HG03558 (cell line): ENCODE measurements at regions not wholly inside any gene's neighbourhood (a gene's known extent, or its start where the extent isn't known, plus 50 kb on each side); places are given as distances from the start of the nearest gene placed in this dataset.

ENCODE experiments used
- ATAC-seq: cut with Tn5 transposase; IDR thresholded peaks from one replicate; pipeline ENCODE4 v1.9.1; 2021; ENCODE audit warnings: moderate number of reproducible peaks; ENCODE audit not compliant: unreplicated experiment; ENCODE audit errors: extremely low read depth

DNA sequence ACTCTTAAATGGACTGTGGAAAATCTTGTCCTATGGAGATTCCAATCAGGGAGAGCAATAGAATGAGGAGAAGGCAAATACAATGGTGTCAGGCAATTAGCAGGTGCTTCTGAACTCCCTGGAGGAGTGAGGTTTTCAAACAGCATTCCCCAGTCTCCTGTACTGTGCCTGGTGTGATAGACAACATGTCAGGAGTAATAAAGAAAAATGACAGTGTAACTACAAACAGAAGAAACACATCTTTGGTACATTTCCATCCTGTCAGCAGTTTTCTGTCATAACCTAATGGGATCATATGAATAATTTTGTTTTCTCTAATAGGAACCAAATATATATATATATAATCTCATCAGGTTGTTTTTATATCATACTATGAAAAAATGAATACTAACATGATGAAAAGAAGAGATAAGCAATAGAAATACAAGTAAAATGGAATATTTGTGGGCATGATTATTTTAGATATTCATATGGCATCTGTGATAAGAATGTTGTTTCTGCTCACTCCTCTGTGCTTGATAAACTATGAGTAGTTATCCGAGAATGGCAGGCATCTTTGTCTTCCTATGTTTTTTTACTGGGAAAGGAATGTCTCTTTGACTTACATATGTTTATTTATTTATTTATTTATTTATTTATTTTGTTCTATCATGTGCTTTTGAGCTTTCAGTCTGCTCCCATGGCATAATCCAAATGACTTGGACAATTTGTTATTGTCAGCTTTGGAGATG, 441.7 kb downstream of the TXNL1 start:
- ATAC-seq: no peak

DNA sequence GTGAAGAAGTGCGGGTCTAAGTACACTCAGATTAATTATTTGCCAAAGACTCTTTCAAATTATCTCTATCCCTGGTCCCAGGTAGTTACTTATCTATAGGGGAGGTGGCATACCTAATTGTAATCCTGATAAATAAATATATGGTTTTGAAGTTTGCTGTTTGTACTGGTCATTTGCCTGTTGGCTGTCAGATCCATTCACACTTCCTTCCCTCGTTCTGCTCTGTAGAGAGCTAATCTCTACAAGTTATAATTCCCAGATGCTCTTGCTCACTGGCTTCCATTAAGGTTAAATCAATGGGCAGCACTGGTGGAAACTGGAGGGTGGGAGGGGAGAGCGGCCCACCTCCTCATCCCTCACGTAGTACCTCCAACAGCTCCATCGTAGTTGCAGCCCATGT, 447.1 kb downstream of the TXNL1 start:
- no peak for ATAC-seq

- no peak for ATAC-seq
These were observed 448.8 kb downstream of the TXNL1 start for GRCh38 chr18:56189615-56190014.

DNA sequence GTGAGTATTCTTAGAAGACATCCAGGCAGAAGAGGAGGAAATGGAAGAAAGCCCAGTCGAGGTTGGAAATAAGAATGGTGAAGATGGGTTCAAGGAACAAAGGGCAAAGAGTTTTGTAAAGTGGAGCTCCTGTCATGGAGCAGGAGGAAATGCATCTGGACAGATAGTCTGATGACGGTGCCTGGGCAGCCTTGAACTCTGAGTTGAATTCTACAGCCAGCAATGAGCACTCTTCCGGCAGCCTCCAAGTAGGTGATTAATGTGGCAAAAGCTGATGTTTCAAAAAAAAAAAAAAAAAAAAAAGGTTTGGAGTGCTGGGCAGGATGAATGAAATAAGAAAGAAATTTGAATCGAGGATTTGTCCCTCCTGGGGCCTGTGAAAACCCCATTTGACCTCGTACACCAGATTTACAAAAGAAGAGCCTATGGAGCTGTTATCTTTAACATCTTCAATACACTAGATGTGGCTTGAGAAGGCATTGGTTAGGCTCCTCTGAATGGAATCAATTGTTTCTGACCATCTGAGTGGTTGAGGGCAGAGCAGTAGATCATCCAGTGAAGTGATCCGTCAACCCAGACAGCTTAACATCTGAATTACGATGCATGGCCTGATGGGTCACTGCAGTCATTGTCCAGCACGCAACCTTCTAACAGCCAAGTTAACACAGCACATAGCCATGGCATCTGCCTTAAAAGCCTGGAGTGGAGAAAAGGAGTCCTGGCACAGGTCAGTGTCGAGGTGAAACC, 449.7 kb downstream of the TXNL1 start:
- ATAC-seq: no peak

GRCh38 chr18:56186319-56186718, 452.1 kb downstream of the TXNL1 start:
- no peak for ATAC-seq

DNA sequence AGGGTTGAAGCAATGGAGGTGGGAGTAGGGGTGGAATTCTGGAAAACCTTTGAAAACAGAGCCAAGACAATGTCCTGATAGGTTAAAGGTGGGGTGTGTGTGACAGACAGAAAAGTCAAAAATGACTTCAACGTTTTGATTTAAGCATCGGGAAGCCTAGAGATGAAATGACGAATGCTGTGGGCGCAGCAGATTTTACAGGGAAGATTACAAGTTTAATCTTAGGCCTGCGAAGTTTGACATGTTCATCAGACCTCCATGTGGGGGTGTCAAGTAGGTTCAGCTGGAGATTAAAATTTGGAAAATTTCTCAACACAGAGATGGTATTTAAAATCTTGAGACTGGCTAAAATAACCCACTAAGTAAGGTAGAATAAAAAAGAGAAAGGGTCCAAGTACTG, 453.3 kb downstream of the TXNL1 start:
- ATAC-seq: no peak

DNA sequence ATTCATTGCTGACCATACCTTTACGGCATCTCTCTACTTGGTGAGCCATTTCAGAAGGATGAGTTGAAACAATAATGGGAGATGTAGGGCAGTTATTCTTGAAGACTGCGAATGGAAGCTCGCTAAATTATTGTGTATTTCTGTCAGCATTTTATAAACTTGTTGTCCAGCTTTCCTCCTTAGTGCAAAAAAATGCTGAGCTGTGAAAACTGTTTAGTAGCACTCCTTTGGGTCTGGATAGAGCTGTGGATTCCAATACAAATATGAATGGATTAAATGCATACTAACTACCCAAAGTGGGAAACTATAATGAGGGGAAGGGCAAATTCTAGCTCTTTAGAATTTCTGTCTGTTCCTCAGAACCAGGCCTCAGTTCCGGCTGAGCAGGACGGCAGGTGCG, 461.6 kb downstream of the TXNL1 start:
- no peak for ATAC-seq

DNA sequence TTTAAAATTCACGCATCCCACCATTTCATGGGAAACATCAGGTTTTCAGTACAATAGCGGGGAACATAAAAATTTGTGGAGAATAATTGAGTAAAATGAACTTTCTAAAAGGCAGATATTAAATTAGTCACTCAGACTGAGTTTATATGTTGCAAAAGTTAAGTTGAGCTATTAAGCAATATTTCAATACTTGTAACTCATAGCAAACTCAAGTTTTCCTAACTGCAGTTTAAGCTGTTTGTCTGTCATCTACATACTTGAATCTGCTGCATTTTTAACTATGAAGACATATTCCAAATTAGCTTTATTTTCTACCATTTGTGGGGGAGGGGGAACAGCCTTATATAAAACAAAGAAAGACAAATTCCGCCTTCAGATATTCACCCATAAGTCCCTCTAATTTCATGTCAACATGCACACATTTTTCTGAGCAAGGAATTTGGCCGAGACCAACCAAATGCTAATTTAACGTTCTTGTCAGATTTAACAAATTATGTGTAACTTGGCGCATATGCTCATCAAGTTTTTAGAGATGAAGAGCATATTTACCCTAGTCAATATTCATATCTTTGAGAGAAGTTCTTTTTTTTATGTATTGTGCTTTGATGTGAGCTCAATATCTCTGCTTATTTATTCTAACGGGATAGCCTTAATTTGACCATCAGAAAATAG, 462.9 kb downstream of the TXNL1 start:
- ATAC-seq: no peak

GRCh38 chr18:56173542-56174220, 464.7 kb downstream of the TXNL1 start:
- no peak for ATAC-seq

GRCh38 chr18:56172527-56172926, 465.9 kb downstream of the TXNL1 start:
- no peak for ATAC-seq

GRCh38 chr18:56171848-56172247, 466.5 kb downstream of the TXNL1 start:
- ATAC-seq: no peak

- no peak for ATAC-seq
These were observed 470.2 kb downstream of the TXNL1 start for GRCh38 chr18:56168049-56168781.

DNA sequence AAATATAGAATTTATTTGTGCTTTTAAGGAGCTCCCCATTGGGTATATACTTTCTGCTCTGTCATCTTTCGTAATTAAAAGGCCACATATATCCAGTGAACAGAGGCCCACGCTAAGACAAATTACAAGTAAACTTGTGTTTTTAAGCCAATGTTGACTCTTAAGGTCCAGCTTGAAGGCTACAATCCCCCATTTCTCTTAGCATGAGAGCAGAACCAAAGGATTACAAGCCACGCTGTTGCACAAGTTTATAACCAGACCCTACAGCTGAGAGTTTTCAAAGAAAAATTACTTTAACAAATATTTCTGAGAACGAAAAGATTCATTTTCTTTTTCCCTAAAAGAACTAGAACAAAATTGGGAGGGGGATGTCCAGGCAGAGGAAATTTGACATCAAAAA, 471.0 kb downstream of the TXNL1 start:
- ATAC-seq: no peak

GRCh38 chr18:56166914-56167313, 471.5 kb downstream of the TXNL1 start:
- ATAC-seq: no peak

DNA sequence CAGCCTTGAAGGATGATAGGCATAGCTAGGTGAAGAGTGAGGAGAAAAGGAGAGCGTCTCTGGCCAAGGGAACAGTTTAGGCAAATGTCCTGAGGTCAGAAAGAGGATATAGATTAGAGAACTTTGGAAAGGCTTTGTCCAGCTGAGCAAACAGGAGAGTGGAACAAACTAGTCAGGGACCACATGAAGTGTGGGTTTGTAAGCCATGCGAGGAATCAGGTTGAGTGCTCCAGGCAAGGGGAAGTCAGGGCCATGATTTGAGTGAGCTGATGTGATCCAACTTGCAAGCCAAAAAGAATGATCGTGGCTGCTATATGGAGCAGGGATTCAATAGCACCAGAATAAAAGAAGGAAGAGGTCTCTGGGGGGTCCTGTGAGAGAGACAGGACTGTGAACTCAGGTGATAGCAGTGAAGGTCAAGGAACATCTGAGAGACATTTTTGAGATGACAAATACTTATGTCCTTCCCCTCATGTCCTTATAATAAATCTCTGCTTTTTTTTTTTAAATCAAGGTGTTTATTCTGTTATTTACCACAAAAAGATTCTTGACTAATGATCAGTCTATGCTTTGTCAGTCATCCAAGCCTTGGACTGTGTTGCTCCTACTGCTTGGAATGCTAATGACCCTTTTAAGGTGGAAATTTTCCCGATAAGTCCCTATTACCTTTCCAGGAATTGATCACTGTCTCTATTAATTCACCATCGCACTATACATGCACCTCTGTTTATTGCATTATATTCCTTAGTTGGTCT, 472.6 kb downstream of the TXNL1 start:
- no peak for ATAC-seq

- ATAC-seq: no peak
These were observed 475.8 kb downstream of the TXNL1 start for GRCh38 chr18:56162311-56163265.

GRCh38 chr18:56161566-56162260, 476.7 kb downstream of the TXNL1 start:
- ATAC-seq: no peak

- no peak for ATAC-seq
These were observed 479.7 kb downstream of the TXNL1 start for GRCh38 chr18:56158676-56159075.
